Right lobe of liver (tissue), 6 donors: ENCODE measurements at regions not wholly inside any gene's neighbourhood (a gene's known extent, or its start where the extent isn't known, plus 50 kb on each side); places are given as distances from the start of the nearest gene placed in this dataset.
"Not testable (repeated sequence)": the region's sequence is repeated elsewhere in the genome, so short reads cannot be mapped to it uniquely, and the experiment has no call there.

ENCODE experiments used
- ATAC-seq, 4 donors: fragments of 200-7000 bp; cut with Tn5 transposase; one replicate each; pipeline ENCODE4 v1.9.1; 2020; ENCODE audit warnings: mild to moderate bottlenecking in 4 of 4, moderate library complexity in 4 of 4
- DNase-seq, 3 donors: peaks; one replicate each; pipeline ENCODE4 v3.0.0-alpha.2; 2020
- H3K27ac ChIP-seq, 3 donors: fragments of 200-600 bp; one replicate each; pipeline ENCODE4 v1.8.0; 2022
- H3K27me3 ChIP-seq, 2 donors: fragments of 200-600 bp; one replicate each; pipeline ENCODE4 v1.8.0; 2022
- H3K36me3 ChIP-seq, 4 donors: fragments of 200-600 bp; sonication (generic) in 1 of 4; one replicate each; pipeline versions ENCODE4 v1.5.1 to v1.8.0; 2017 to 2022; ENCODE audit warnings: control low read depth in 1 of 4
- H3K4me1 ChIP-seq, 4 donors: fragments of 200-600 bp; sonication (generic) in 1 of 4; one replicate each; pipeline versions ENCODE4 v1.5.1 to v1.8.0; 2017 to 2022; ENCODE audit warnings: control low read depth in 1 of 4
- H3K4me3 ChIP-seq, 3 donors: fragments of 200-600 bp; one replicate each; pipeline ENCODE4 v1.8.0; 2022
- H3K9me3 ChIP-seq, 4 donors: fragments of 200-600 bp; sonication (generic) in 1 of 4; one replicate each; pipeline versions ENCODE4 v1.5.1 to v1.8.0; 2017 to 2022; ENCODE audit warnings: control low read depth in 1 of 4
- POLR2A ChIP-seq: fragments of 450-650 bp; IDR thresholded peaks from one replicate; pipeline ENCODE4 v1.6.1; 2017; ENCODE audit warnings: antibody characterized with exemption, mild to moderate bottlenecking
- WGBS: methylation state at CpG from one replicate; pipeline ENCODE4 v1.1.6; 2018; ENCODE audit warnings: low coverage, low lambda C conversion rate; ENCODE audit not compliant: insufficient coverage; ENCODE audit errors: missing lambda C conversion rate; 5-methylcytosine and 5-hydroxymethylcytosine counted together
- intact Hi-C, 2 donors: fragments of 100-400 bp; cut with DNase I; formaldehyde crosslinking; loops; one replicate each; pipeline versions ENCODE4 v1.11.2 to v1.14.1; 2022
- TF ChIP-seq, protein P1 (sequence below), 4 donors: fragments of 200-600 bp in 3 of 4; fragments of 450-650 bp in 1 of 4; IDR thresholded peaks; one replicate each; pipeline versions ENCODE4 v1.5.1 to v1.8.0; 2016 to 2022; ENCODE audit warnings: antibody characterized with exemption in 4 of 4, mild to moderate bottlenecking in 2 of 4
- donor health status: DM: no; HTN: yes; CAD: no.
- donor health status: DM: no; HTN: no; CAD: no.
- donor health status: DM: no; HTN: no; CAD: no.
- donor health status: DM: no; HTN: yes; CAD: no.
- donor health status: DM: no; HTN: yes; CAD: no.

DNA sequence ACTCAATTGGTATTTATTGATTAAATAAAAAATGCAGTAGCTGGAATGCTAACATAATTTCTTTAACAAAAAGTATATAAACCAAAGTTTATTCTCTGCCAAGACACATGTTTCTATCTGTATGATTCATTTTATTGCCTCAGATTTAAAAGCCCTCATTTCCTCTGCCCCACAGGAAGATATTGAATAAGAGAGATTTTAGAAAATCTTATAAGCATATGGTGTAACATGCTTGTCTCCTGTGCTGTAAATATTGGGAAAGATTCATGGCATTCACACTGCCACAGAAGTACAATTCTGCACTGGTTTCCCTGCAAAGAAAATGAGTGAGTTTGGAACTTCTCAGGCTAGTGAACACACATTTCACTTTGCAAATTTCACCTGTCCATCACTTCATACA is 134.9 kb upstream of the FBXL7 start:
- no peak overlapping the region for H3K4me3 ChIP-seq
- H3K4me1 ChIP-seq: peaks cover 0 to 5% (median 2%) of the 10 kb centered on the region in 4 donors
- TF ChIP-seq, protein P1, sequence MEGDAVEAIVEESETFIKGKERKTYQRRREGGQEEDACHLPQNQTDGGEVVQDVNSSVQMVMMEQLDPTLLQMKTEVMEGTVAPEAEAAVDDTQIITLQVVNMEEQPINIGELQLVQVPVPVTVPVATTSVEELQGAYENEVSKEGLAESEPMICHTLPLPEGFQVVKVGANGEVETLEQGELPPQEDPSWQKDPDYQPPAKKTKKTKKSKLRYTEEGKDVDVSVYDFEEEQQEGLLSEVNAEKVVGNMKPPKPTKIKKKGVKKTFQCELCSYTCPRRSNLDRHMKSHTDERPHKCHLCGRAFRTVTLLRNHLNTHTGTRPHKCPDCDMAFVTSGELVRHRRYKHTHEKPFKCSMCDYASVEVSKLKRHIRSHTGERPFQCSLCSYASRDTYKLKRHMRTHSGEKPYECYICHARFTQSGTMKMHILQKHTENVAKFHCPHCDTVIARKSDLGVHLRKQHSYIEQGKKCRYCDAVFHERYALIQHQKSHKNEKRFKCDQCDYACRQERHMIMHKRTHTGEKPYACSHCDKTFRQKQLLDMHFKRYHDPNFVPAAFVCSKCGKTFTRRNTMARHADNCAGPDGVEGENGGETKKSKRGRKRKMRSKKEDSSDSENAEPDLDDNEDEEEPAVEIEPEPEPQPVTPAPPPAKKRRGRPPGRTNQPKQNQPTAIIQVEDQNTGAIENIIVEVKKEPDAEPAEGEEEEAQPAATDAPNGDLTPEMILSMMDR (IDR thresholded peaks at IDR 0.05): no peak
- no peak for TF ChIP-seq POLR2A
- no peaks in the 10 kb centered on the region for H3K27me3 ChIP-seq
- ATAC-seq (no peak), DNase-seq (no peak)
- intact Hi-C loops: no loop called here
- no peaks in the 10 kb centered on the region for H3K36me3 ChIP-seq
- H3K9me3 ChIP-seq: peaks cover 0 to 7% (median 0%) of the 10 kb centered on the region in 4 donors
- H3K27ac ChIP-seq: no peak overlapping the region

DNA sequence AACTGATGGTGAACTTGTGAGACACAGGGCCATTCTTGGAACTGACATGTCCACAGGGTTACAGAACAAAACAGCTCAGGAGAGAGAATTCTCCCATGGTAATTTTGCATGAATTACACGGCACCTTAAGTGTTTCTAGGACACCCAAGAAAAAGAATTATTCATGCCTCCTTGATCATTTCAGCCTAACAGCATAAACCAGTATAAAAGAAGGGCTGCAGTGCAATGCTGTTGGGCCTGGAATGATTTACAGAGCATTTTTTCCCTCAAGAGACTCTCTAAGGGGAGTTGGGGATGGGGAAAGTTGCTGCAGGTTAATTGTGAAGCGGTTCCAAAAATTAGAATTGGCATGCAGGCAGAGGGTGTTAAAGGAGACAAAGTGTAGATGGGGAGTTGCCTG is 136.4 kb upstream of the FBXL7 start:
- ATAC-seq (no peak), DNase-seq (no peak)
- TF ChIP-seq, protein P1 (IDR thresholded peaks at IDR 0.05): no peak
- TF ChIP-seq POLR2A: no peak
- intact Hi-C loops: no loop called here
- no peak overlapping the region for H3K4me3 ChIP-seq
- H3K27ac ChIP-seq: no peak overlapping the region
- H3K27me3 ChIP-seq: no peaks in the 10 kb centered on the region
- peaks cover 0 to 5% (median 2%) of the 10 kb centered on the region in 4 donors for H3K4me1 ChIP-seq
- H3K9me3 ChIP-seq: peaks cover 0 to 12% (median 3%) of the 10 kb centered on the region in 4 donors
- WGBS: 88% methylated on average over 2 of the region's 2 CpGs
- H3K36me3 ChIP-seq: no peaks in the 10 kb centered on the region

DNA sequence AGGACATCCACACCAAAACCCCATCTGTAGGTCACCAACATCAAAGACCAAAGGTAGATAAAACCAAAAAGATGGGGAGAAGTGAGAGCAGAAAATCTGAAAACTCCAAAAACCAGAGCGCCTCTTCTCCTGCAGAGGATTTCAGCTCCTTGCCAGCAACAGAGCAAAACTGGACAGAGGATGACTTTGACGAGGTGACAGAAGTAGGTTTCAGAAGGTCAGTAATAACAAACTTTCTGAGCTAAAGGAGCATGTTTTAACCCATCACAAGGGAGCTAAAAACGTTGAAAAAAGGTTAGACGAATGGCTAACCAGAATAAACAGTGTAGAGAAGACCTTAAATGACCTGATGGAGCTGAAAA is 142.9 kb upstream of the FBXL7 start:
- H3K9me3 ChIP-seq, intact Hi-C loops, H3K4me3 ChIP-seq, H3K36me3 ChIP-seq, DNase-seq, H3K27me3 ChIP-seq: not testable (repeated sequence)
- Histone ChIP-seq H3K4me1 (peaks cover 0 to 13% (median 6%) of the 10 kb centered on the region in 4 donors), H3K27ac (peak overlapping the region in 1 of 3 donors; percentile 11)
- peak; percentile 52 to 72 (median 59) for ATAC-seq
- WGBS: 34% methylated on average over 4 of the region's 4 CpGs

DNA sequence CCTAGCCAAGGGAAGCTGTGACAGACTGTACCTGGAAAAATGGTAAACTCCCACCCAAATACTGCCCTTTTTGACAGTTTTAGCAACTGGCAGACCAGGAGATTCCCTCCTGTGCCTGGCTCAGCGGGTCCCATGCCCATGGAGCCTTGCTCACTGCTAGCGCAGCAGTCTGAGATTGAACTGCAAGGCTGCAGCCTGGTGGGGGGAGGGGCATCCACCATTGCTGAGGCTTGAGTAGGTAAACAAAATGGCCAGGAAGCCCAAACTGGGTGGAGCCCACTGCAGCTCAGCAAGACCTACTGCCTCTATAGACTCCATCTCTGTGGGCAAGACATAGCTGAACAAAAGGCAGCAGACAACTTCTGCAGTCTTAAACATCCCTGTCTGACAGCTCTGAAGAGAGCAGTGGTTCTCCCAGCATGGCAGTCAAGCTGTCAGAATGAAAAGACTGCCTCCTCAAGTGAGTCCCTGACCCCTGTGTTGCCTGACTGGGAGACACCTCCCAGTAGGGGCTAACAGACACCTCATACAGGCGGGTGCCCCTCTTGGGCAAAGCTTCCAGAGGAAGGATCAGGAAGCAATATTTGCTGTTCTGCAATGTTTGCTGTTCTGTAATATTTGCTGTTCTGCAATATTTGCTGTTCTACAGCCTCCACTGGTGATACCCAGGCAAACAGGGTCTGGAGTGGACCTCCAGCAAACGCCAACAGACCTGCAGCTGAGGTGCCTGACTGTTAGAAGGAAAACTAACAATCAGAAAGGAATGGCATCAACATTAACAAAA is 143.5 kb upstream of the FBXL7 start:
- H3K36me3 ChIP-seq, intact Hi-C loops, H3K4me3 ChIP-seq, H3K27me3 ChIP-seq, H3K9me3 ChIP-seq: not testable (repeated sequence)
- Histone ChIP-seq H3K27ac (peak overlapping the region in 1 of 3 donors; percentile 11), H3K4me1 (peaks cover 0 to 13% (median 6%) of the 10 kb centered on the region in 4 donors)
- WGBS: 29% methylated on average over 2 of the region's 4 CpGs
- peak in 2 of 3 donors; percentile 27 to 51 for DNase-seq
- ATAC-seq: peak; percentile 90 to 99 (median 94)

DNA sequence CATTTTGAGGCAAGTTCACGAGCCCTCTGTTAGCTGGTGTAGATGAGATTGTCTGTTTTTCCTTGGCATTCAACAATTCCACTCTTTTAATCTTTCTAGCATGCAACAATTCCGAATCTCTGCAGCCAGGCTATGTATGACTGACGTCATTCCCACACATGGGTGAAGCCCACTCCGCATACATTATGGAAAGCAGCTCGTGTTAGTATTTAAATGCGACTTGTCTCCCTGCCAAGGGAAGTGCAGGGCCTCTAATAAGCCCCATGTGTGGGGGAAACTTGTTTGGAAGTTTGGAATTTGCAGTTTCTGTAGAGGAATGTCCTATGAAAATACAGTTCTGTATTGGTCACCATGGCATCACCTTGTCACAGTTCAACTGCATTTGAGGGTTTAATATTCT is 146.0 kb upstream of the FBXL7 start:
- TF ChIP-seq, protein P1 (IDR thresholded peaks at IDR 0.05): no peak
- TF ChIP-seq POLR2A: no peak
- DNase-seq (no peak), ATAC-seq (no peak)
- H3K27ac ChIP-seq: no peak overlapping the region
- WGBS: 56% methylated on average over 6 of the region's 6 CpGs
- intact Hi-C loops: no loop called here
- no peaks in the 10 kb centered on the region for H3K36me3 ChIP-seq
- H3K27me3 ChIP-seq: no peaks in the 10 kb centered on the region
- no peak overlapping the region for H3K4me3 ChIP-seq
- H3K4me1 ChIP-seq: peaks cover 0 to 13% (median 6%) of the 10 kb centered on the region in 4 donors
- H3K9me3 ChIP-seq: peaks cover 0 to 5% (median 1%) of the 10 kb centered on the region in 4 donors
